Myocyte (in vitro differentiated cells): ENCODE measurements at regions not wholly inside any gene's neighbourhood (a gene's known extent, or its start where the extent isn't known, plus 50 kb on each side); places are given as distances from the start of the nearest gene placed in this dataset.

Source experiments
- DNase-seq: peaks from one replicate; pipeline ENCODE4 v3.0.0-alpha.2; 2012; ENCODE audit warnings: low read depth

DNA sequence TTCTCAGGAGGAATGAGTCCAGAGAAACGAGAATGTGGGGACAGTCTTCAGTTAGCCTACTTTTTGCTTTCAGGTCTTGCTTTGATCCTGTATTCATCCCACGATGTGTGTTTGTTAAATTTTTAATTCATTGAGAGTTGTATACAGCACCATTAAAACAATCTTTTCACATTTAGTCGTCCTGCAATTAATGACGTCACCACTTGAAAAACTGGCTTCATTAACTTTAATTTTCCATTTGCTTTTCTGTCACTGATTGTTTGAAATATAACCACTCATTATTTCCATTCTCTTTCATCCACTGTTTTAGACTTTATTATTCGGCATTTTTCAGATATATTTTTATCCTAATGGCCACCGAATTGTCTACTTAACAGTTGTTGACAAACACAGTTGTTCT is 146.9 kb downstream of the TFEC start:
- no peak for DNase-seq

DNA sequence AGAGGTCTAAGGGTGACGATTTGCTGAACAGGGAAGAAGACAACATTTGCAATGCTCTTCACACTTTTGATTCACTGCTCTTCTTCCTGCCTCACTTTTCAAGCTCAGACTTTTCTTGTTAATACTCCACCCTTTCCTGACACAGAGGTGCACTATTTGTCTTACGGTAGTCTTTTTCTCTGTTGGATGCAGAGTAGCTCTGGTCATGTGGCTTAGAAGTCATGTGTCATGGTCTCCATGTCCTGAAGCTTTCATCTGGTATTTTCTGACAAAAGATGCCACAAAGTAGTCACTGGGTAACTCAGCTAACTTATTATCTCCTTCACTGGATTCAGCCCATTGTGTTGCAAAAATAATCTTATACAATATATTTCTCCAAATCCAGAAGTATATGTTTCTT is 149.1 kb downstream of the TFEC start:
- DNase-seq: no peak

DNA sequence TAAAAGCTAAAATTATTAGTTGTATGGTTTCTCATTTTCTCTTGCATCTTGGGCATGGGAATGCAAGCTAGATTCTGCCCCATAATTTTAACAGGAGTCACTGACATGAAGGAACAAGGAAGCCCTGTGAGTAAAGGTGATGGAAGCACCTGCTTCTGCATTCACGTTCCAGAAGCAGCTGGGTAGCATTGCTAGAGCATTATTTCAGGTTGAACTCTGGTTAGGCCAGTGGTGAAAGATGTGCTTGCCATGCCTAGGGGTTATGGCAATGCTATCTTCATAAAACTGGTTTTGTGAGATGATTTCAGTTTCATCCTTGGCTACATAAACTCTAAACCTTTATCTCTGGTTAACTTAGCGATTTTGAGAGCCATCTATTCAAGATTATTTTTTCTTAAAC is 151.4 kb downstream of the TFEC start:
- no peak for DNase-seq

DNA sequence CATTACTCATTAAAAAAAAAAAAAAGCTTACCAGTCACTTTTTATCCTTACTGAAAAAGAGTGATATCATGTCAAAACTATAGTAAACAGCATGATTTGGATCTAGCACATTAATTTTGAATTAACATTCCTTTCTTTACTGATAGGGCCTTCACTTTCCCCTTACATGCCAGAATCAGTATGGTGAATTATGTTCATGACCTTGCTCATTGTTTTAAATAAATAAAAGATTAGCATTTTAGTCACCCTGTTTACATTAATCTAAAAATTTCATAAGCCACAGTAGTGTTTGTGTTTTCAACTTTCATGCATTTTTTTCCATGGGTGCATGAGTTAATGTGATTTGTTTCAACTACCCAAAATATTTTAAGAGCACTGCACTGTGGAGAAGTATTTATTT is 160.8 kb downstream of the TFEC start:
- no peak for DNase-seq

DNA sequence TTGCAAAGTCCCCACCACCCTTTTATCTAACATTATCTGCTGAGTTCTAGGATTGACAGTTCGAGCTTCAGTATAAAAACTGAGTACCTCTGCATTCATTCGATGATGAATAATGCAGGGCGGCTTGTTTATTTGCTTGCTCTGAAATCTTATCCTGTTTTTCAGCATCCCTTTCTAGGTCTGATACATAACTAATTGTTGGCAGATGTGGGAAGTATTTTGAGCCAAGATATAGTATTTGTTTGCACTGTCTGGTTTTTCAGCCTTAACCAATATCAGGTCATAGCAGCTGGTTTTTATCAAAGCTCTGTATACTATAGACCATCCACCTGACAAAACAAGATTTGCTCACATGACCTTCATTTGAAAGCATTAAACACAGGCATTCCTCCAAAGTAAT is 161.4 kb downstream of the TFEC start:
- DNase-seq: no peak

DNA sequence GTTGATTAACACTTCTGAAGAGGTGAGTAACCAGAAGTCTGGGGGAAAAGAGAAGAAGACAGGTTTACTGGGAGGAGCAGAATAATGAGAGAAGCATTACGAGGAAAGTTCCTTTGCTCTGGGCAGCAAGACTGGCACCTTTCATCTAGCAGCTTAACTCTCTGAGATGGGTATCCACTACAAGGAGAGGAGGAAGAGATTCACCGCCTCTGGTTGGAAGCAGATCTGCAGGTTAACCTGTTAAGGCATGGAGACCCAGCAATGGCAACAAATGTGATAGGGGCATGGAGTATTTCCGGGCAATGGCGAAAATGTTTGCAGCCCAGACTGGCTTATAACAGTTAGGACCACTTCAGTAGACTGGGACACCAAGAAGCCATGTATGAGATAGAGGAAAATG is 162.2 kb downstream of the TFEC start:
- no peak for DNase-seq

DNA sequence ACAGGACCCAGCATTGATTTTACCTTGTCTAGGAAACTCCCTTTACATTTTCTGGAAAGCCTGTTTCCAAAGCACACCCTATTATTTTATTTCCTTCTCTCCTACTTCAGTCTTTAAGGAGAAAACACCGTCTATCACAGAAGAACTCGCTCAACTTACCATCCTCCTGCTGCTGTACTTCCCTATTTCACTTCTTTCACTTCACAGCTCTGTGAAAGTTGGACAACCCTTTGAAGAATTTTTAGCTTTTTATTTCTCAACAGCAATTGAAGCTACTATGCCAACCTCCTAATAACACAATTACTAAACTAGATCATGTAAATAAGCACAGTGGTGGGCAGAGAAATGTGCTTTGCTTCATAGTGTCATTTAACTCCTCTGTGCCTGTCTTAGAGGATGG is 166.5 kb downstream of the TFEC start:
- DNase-seq: no peak

DNA sequence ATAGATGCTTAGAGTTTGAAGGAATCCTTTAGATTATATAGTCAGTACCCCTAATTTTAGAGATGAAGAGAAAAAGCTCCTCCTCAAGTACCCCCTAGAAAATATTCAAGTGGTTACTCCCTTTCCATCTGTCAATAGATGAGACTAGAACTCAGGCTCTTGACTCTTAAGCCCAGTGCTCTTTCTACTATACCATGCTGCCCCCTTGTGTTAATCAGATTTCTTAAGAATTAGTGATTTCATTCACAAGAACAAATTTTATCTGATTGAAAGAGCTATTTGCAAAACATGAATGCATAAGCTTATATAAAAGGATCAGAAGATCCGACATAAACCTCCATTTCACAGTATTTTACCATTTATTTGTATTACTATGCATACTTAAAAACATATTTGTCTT is 179.3 kb downstream of the TFEC start:
- peak; percentile 57 for DNase-seq

DNA sequence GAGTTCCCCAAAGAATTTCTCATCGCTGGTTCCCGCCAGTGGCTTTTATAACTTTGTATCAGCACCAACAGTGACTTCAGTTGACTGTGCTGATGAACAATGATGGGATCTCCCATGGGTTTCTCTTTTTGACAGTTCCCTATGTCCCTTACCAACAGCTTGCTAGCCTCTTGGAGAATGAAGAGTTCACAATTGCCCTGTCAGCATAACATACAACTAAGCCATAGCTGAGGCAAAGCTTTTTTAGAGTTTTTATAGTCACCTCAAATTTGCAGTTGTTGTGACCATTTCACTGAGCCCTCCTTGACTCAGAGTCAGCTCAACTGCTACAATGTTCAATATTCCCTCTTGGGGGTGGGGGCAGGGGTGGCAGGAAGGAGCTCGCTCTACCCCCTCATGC is 179.8 kb downstream of the TFEC start:
- no peak for DNase-seq

DNA sequence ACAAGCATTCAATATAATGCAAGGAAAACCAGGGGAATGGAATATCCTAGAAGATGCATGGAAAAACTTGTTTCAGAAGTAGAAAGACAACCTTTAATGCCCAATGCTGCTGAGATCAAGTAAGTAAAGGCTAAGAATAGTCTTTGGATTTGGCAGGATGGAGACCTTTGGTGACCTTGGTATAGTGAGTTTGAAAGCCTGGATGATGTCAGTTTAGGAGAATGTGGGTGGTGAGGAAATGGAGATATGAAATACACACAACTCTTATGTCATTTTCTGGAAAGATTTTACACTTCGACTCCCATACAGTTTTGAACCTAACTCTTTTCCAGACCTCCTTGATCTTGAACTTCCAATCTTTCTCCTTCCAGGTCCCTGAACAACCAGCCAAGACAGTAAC is 185.7 kb downstream of the TFEC start:
- peak; percentile 31 for DNase-seq

DNA sequence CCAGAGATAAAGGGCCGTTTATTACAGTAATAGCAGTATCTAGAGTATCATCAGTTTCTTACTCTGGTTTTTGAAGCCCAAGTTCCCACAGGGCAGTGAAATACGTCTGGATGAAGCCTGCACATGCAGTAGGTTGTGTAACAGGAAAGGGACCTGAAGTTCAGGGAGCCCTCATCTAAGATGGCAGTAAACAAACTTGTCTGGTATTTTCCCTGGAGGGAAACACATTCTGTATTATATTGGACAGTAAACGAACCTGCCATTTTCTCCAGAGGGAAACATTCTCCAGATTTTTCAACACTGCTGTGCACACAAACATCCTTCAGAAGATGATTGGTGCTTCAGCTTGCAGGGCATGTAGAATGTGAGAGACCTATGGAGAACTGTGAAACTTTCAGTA is 189.9 kb downstream of the TFEC start:
- no peak for DNase-seq

DNA sequence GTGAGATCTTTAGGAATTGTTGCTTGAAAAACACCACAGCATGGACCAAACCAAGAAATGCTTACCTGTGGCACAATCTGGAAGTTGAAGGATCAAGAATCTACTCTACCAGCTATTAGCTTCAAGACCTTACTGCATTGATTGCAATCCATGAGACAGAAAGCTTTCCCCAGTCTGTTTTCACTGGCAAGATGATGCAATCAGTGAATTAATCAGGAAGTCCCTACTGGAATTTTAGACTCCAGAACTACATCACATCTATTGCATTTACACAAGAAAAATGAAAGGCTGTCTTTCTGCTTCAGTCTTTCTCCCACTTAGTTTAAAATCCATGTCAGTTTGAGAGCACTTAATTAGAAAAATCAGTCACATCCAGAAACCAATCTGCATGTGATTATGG is 191.7 kb downstream of the TFEC start:
- DNase-seq: no peak

DNA sequence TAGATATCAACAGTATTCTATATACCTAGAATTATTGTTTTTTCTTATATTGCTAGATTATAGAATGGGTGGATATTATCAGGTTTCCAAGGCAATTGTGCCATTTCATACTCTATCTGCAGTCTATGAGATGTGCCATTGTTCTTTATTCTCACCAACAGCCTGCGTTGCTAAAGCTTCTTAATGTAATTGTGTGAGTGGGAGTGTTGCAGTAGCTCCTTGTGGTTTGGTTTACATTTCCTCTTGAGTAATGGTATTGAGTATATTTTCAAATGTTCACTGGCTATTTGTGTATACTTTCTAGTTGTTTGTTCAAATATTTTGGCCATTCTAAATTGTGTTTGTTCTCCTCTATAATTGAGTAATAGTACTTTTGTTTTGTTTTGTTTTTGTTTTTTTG is 199.2 kb downstream of the TFEC start:
- DNase-seq: no peak

DNA sequence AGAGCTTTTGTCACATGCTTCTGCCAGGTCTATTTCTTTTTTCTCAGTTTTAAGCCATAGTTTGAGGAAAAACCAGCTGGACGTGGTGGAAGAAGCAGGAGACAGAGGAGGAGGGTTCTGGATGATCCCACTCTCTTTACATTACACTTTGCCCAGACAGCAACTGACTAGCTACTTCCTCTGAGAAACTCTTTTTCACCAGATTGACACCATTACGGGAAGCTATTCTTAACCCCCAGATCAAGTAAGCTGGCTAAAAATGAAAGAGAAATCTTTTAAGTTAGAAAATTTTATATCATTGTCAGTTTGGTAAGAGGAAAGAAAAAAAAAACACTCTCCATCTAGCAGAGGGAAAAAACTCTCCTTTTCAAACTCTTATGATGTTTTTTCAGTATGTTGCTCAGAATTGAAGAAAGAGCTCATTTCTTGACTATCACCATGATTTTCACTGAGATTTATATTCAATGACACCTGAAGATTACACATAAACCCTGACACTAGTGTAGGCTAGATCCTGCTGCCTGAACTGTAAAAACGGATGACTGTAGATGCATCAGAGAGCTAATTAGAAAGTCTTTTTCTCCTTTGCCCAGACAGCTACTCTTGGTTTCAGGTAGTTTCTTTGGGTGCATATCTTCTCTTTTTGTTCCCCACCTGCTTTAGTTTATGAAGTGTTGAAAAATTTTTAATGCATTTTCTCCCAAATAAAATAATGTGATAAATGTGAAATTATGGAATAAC is 203.1 kb downstream of the TFEC start:
- DNase-seq: no peak

DNA sequence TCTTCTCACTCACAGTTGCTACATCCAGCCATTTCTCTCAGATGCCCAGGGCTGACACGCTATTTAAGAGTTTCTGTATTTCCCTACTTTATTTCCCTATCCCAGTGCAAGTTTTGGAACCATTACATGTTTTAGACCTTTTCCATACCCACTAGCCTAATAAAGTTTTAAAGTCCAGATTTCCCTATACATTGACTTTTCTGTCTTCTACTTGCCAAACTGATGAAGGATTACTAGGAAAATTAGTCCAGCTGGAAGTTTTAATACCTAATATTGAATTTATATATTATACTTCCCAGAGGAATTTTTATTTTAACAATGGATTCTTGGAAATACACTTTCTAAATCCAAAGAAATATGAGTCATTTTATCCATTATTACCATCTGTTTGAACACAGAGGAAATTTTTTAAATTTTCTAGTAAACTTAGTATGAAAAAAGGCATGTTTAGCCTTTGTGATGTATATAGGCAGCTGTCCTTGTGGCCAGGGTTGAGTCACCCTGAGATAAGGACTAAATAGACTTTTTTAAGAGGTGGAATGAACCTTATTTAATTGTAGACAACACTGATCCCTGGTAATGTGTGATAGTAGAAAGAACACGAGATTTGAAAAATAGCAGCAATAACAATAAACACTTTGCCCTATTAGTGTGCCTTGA is 205.0 kb downstream of the TFEC start:
- peak; percentile 39 for DNase-seq

DNA sequence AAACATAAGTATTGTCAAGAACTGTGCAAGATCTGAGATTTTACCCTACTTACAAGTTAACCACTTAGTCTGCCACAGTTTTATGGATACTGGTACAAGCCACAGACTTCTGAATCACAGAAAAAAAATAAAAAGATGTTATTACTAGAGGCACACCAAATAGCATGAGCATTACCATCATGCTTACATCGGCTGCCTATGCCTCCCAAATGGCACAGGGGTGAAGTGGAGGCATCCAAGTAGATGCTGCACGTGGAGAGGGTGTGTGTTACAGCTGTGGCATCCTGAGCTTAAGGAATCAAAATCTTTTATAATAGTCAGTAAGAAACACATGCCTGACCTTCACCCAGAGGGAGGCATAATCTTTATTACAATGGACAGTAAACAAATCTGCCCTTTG is 207.8 kb downstream of the TFEC start:
- no peak for DNase-seq

DNA sequence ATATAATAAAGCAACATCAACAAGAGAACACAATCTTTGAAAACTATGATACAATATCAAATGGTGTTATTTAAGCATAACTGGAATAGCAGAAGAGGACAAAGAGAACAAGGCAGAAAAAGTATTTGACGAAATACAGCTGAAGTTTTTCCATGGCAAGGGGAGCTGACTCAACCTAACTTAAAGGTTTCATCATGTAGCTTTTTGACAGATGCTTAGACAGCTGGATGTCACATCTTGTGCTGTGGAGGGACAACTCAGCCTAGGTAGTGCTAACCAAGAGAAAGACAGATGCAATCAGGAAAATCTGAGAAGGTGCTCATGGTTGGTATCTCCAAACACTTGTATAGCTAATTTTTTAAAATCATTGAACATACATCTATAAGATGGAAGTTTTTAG is 208.2 kb downstream of the TFEC start:
- no peak for DNase-seq

DNA sequence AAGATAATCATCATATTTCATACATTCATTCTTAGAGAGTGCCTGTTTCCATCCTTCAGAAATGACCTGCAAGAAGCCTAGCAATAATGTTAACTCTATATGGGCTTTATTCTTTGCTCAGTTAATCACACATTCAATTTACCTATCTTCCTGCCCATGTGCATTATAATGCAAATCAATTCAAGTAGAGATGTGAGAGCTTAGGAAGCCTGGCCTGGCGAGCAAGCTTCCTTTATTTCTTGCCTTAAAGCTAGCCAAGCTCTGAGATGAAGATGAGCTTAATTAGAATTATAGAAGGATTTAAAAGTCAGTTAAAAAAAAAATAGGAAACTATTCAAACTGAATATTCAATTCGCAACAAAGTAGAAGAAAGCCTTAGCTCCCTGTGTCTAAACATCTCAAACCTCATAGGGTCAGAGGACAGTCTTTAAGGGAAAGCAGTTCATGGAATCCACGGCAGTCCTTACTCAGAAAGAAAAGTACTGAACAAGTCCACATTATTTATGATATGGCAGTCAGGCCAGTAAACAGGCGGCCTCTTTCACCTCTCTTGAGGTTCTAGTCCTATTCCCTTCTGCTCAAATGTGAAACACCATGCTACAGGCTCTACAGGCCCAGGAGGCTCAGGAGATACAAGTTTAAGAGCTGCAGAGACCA is 214.1 kb downstream of the TFEC start:
- DNase-seq: no peak

DNA sequence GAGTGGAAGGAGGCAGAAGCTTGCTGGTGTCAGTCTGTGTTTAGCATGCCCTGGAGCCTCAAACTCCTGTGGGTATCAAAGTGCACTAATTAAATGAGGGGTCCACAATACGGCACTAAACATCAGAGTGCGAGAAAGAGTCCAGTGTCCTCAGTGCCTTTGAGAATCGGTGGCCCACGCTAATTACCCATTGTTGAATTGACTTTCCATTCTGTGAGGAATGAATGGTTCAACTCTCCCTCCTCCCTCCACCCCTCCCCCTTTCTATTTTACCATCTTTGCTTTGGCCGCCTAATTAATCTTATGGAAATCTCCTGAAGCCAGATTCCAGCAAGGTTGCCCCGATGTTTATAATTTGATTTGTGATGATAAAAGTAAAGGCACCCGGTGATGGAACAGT is 217.8 kb downstream of the TFEC start:
- DNase-seq: no peak

DNA sequence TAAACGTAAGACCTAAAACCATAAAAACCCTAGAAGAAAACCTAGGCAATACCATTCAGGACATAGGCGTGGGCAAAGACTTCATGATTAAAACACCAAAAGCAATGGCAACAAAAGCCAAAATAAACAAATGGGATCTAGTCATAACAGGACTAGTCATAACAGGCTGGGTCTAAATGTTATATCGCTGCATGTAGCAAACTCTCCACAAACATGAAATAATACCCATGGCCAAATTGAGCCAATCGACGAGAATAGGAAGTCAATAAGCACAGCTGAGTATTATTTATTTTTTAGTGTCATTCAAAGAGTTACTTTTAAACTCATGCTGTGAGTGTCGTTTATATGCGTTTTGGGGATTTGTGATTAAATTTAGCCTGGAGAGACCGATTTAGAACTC is 225.1 kb downstream of the TFEC start:
- DNase-seq: peak; percentile 17

DNA sequence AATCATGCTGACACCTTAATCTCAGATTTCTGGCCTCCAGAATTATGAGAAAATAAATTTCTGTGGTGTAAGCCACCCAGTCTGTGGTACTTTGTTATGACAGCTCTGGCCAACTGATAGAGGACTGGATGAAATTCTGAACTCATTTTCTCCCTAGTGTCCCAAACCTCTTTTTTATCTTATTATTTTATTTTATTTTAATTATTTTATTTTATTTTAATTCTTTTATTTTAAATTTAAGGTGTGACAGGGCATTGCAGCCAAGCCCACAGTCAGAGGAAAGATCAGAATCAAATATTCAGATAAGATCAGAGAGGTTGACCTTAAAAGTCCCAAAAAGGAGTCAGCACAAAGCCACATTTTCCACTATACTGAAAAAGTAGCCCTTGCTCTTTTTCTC is 228.1 kb downstream of the TFEC start:
- no peak for DNase-seq

DNA sequence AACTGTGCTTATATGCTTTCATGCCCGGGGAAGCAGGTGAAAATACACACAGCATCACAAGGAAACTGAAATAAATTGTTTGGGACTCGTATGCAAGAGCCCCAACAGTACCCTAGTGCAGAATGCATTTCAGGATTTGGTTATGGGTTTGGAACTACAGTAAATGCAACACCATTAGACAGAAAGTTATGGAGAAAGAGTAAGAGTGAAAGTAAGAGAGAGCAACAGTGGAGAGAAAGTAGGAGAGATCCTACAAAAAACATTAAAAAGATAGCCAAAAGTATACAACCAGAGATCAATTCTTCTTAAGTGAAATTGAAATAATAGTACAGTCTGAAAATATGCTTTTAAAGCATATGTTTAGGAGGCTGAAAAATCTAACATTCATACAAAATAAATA is 231.1 kb downstream of the TFEC start:
- DNase-seq: no peak
